Bone marrow (tissue), 2 donors: ENCODE measurements at regions not wholly inside any gene's neighbourhood (a gene's known extent, or its start where the extent isn't known, plus 50 kb on each side); places are given as distances from the start of the nearest gene placed in this dataset.

ENCODE experiments used
- DNase-seq, 2 donors: peaks; one replicate each; lab custom pipeline; 2025; lab: John Stamatoyannopoulos, UW

DNA sequence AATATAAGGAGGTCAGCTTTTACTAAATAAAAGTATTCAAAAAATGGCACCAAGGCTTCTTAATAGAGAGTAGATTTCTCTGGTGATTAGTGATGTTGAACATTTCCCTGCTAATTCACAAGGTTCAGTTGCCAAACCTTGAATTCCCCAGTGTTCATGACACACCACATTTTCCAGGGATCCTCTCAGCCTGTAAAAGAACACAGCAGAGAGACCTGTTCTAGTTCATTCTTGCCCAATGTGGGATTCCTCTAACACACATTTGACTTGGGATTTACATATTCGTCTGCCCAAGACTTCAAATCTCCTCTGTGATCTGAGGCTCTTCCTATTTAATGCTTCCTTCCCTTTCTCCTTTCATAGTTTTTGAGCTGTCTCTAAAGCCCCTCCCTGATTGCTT is 273.2 kb upstream of the CDH9 start:
- no peak for DNase-seq

DNA sequence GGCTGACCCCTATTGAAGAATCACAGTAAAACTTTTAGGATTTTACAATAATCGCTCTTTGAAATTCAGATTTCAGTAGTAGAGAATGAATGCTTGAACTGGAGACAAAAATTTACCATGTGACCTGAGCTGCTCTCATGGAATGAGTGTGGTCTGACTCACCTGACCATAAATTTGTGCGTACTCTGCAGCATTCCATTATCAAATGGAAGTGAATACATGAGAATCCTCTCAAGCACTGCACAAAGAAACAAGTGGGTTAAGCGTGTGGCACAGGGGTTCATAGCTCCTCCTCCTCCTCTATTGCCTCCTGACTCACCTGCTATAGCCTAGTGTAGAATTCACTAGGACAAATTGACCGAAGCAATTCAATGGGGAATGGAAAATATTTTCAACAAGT is 269.8 kb upstream of the CDH9 start:
- no peak for DNase-seq

DNA sequence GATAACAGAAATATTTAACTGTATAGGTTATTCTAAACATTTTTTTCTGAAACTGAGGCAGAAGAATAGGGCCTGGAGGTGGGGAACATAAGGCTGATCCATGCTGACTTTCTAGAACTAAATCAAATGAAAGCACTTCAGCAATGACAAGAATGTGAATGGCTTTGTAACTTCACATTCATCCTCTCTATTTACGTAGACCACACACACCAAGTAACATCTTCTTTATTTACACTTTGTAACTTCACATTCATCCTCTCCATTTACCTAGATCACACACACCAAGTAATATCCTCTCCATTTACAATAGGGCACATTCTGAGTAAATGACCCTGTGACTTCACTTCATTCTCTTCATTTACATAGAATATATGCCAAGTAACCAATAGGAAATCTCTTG is 251.8 kb upstream of the CDH9 start:
- DNase-seq: no peak

DNA sequence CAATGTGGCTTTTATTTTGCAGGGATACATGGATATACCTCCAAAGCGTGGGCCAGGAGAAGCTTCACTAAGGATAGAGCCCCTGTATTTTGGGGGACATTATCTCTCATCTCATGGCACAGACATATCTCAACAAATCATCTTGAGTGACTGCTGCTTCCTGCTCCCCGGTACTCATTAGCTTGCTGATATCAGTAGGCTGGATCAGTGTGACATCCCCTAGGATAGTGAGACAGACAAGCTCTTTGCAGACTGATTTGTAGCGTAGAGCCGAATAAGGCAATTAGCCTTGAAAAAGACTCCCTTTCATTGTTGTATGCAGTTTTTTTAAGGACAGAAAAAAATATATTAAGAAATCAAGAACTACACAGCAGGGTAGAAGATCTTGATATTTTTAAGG is 237.7 kb upstream of the CDH9 start:
- DNase-seq: no peak

DNA sequence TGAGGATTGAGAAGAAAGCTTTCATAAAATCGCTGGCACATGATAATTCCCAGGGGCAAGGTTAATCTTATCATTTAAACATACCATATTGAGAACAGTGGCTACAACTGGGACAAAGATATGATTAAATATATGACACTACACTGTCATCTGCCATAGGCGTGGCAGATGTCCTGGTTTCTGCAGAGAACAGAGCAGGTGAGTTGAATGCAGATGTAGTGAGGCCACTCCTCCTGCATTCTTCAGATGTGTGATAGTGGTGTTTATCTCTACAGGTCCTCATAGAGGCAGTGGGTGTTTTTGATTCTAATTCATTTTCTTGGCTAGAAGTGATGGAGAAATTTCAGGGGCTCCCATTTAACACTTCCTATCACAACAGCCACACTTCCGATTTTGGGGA is 237.0 kb upstream of the CDH9 start:
- no peak for DNase-seq

DNA sequence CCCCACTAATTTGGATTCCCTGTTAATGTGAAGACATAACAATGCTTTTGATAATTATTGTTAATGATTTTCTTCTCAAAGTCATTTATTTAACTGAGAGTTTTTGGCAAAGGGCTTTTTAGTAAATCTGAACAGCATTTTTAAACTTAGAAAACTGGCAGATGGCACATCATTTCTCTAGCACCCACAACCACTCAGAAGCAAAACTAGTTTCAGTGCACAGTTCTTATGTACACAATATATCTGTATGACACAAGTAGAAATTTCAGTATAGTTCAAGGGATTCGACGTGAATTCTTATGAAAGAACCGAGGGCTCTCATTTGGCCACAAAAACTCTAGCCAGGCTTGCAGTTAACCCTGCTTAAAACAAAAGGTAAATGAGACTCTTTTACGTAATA is 231.4 kb upstream of the CDH9 start:
- DNase-seq: no peak

DNA sequence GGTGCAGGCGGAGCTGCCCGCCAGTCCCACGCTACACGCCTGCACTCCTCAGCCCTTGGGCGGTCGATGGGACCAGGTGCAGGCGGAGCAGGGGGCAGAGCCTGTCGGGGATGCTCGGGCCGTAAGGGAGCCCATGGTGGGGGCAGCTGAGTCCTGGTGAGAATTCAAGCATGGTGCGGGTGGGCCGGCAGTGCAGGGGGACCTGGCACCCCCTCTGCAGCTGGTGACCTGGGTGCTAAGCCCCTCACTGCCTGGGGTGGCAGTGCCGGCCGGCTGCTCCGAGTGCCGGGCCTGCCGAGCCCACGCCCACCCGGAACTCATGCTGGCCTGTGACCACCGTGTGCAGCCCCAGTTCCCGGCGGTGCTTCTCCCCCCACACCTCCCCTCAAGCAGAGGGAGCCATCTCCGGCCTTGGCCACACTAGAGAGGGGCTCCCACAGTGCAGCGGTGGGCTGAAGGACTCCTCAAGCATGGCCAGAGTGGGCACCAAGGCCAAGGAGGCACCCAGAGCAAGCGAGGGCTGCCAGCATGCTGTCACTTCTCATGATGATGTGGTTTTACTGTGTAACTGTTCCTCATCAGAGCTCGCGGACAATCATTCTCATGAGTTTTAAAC is 228.9 kb upstream of the CDH9 start:
- no peak for DNase-seq

DNA sequence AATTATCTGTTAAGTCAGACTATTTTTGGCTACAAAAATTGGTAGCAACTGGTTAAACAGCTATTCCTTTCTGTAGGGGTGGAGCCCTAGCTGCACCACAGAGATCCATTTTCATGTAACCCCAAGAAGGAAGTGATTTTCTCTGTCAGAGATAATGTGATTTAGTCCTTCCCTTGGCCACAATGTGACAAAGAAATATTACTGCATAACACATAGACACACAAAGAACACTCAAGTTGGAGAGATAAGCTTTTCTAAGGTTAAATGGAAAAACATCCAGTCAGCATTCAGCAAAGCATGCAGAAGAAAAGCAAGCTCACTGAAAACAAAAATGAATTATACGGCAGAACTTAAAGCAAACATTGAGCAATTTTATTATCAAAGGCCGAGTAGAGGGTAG is 227.8 kb upstream of the CDH9 start:
- no peak for DNase-seq

DNA sequence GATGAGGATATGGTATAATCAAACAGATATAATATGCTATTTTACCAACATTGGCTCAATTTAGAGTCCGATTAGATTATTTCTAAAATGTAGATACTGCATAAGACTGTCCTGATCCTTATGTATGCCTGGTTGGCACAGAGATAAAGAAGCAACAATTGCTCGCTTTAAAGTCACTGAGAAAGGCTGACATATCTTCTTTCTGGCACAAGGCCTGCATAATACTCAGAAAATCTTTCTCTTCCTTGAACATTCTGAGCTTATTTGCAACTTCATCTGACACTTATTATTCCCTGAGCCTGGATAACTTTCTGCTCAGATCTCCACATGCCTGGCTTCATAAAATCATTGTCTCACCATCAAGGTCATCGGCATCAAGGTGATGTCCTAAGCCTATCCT is 219.3 kb upstream of the CDH9 start:
- DNase-seq: no peak

DNA sequence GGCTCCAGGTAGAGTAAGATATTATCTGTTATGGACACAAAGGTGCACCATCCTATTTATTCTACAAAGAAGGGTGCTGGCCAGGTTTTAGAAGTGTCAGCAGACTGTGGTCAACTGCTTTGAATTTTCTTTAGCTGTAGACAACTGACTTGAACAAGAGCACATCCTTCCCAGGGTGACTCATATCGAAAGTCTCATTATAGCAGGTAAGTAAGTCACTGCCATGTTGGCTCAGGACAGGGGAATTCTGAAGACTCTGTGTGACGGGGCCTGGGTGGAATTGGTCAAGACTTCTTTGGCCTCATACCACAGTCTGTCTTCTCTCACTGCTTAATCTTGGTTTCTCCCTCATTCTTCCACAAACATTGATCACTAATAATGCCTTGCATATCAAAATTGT is 214.5 kb upstream of the CDH9 start:
- no peak for DNase-seq

DNA sequence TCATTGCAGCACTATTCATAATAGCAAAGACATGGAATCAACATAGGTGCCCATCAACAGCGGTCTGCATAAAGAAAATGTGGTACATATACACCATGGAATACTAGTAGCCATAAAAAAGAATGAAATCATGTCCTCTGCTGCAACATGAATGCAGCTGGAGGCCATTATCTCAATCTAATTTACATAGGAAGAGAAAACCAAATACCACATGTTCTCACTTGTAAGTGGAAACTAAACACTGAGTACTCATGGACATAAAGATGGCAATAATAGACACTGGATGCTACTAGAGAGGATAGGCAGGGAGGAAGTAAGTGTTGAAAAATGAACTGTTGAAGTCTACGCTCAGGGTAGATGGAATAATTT is 203.9 kb upstream of the CDH9 start:
- no peak for DNase-seq

DNA sequence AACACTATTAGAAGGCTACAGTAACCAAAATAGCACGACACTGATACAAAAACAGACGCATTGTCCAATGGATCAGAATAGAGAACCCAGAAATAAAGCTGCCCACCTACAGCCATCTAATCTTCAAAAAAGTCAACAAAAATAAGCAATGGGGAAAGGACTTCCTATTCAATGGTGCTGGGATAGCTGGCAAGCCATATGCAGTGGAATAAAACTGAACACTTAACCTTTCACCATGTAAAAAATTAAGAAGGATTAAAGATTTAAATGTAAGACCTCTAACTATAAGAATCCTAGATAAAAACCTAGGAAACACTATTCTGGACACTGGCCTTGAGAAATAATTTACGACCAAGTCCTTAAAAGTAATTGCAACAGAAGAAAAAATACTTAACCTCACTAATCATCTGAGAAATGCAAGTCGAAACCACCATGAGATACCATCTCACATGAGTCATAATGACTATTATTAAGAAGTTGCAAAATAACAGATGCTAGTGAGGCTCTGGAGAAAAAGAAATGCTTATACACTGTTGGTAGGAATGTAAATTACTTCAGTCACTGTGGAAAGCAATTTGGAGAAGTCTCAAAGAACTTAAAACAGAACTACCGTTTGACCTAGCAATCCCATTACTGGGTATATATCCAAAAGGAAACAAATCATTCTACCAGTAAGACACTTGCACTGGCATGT is 203.3 kb upstream of the CDH9 start:
- no peak for DNase-seq

DNA sequence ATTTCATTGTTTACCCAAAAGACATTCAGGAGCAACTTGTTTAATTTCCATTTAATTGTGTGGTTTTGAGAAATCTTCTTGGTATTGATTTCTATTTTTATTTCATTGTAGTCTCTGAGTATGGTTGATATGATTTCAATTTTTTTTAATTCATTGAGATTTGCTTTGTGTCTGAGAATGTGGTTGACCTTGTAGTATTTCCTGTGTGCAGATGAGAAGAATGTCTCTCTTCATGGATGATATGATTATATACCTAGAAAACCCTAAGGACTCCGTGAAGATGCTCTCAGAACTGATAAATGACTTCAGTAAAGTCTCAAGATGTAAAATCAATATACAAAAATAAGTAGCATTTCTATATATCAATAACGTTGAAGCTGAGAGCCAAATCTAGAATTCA is 202.4 kb upstream of the CDH9 start:
- no peak for DNase-seq

DNA sequence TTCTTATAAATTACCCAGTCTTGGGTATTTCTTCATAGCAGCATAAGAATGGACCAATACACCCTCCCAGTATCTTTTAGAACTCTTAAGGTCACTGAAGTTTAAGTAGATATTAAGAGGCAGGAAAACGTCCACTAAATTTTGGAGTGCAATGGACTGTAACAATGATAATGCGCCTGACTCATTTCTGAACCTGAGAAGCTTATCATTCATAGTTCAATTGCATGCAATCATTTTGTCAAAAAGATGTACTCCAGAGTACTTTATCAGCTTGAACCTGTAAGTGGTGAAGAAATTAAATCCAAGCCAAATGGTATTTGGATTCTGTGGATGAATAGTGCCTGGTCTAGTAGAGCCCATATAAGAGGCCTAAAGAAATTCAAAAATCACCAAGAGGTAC is 196.5 kb upstream of the CDH9 start:
- DNase-seq: no peak

DNA sequence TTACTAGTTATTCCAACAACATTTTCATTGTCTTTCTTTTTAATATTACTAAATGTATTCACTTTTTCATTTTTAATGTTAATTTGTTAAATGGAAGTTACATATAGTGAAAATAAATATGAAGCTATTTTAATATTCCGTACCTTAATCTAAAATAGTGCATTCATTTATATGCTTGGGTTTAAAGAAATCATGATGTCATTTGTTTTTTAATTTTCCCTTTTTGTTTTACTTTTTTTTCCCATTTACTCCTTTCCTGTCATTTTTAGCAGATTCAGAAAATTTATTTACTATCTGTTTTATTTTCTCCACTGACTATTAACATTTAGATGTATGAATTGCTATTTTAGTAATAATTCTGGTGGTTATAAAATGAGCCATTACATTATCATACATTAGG is 183.0 kb upstream of the CDH9 start:
- DNase-seq: no peak

DNA sequence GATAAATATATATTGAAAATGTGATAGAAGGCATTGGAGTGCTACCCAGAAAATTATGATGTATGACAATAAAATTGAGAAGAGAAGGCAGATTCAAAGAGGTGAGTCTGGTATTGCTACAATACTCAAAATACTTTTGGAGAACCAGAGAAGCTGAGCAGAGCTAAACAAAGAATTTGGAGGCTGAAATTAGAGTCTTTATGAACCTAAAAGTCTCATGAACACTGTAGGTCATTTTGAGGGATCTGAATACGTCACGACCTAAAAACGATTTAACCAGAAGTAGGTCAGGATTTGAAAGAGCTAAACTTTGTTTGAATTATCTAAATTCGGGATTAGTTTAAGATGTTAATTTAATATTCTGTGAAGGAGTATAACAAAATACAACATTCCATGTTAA is 182.4 kb upstream of the CDH9 start:
- no peak for DNase-seq

DNA sequence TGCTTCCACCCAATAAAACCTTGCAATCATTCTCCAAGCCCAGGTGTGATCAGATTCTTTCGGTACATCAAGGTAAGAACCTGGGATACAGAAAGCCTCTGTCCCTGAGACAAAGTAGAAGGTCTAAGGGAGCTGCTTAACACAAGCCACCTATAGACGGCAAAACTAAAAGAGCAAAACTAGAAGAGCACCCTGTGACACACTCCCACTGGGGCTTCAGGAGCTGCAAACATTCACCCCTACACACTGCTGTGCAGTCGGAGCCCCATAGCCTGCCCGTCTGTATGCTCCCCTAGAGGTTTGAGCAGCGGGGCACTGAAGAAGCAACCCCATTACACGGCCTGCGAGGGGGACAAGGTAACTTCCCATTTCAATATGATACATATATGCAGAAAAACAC is 179.6 kb upstream of the CDH9 start:
- DNase-seq: no peak

DNA sequence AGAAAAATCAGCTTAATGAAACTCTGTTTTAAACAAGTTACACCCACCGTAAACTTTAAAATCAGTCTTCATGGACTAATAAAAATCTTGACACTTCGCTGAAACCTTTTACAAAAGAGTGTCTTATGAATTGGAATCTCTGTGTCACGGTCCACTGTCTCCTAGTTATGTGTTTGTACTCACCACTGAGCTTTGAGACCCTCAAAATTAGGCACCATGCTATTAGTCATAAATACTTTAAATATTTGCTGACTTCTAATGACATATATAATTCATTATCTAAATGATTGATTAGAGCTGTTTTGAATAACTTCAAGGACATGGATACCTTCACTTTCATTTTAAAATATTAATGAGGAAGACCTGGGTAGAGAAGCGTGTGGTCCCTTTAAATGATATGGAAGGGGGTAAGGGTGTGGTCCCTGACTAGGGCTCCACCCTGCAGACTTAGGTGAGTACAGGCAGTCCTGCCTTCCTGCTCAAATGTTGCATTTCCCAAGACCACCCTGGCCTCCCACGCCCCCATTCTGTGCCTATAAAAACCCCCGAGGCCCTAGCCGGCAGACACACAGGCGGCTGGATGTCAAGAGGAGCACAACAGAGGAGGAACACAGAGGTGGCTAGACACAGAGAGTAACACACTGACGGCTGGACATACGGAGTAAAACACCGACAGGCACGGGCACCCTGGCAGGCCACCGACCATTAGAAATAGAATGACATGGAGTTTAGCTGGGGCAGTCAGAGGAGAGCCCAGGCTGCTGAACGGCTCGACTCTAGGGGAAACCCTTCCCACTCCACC is 179.0 kb upstream of the CDH9 start:
- no peak for DNase-seq

DNA sequence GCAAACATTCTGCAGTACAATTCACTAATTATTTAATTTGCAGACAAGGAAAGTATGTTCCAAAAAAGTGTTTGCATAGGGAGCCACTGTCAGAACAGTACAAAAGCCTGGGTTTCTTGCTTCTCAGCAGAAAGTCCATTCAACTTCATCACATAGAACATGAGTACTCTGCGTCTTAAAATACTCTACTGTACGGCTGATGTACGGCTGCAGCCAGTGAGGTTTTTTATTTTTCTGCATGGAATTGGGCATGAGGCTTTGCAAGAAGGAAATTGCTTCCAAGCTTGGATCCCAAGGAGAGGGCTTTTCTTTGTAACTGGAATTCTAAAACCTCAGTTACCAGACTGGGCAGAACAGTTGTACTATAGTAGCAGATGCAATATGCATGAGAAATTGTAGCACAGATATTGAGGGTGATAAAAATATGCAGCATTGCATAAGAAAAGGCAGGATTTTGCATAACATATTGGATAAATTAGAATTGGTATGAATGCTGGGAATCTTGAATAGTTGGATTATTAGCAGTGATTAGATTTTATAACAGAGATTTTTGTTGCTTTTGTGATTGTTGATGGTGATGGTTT is 178.1 kb upstream of the CDH9 start:
- no peak for DNase-seq

DNA sequence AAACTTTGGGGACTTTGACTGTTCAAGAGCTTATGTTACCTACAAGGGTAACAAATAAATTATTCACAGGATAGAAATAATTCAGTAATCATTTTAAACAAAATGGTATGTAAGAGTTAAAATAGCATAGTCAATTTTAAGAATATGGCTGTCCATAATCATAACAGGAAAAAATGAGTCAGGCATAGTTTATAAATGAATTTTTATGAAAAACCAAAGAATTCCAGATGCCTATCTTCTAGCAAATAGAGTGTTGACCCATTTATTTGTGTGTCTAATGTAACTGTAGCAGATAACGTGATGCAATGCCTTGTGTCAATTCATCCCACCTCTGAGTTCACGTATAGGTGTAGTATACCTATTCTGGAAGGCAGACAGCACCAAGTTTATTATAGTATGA is 169.7 kb upstream of the CDH9 start:
- DNase-seq: no peak

DNA sequence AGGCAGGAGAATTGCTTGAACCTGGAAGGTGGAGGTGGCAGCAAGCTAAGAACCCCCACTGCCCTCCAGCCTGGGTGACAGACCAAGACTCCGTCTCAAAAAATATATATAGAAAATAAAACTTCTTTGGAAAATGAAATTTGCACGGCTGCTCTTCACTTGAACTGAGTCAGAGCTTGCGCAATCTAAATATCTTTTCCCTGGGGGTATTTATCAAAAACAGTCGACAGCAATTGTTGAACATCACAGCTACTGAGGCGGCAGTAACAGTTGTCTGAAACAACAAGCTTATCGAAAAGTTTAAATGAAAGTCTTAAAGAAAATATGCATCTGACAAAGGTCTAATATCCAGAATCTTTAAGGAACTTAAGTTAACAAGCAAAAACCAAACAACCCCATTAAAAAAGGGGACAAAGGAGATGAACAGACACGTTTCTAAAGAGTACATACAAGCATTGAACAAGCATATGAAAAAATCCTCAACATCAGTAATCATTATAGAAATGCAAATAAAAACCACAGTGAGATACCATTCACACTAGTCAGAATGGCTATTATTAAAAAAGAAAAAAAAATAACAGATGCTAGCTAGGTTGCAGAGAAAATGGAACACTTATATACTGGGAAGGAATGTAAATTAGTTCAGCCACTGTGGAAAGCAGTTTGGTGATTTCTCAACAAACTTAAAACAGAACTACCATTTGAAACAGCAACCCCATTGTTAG is 153.6 kb upstream of the CDH9 start:
- DNase-seq: no peak

DNA sequence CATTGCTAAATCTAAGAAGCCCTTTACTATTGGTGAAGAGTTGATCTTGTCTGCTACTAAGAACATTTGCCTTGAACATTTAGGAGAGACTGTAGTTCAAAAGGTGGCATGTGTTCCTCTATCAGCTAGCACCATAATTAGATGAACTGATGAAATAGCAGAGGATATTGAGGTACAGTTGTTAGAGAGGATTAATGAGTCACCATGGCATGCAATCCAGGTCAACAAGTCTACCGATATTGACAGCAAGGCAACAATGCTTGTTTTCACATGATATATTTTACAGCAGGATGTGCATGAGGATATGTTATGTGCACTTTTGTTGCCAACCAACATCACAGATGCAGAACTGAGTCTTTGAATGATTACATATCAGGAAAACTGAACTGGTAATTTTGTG is 134.3 kb upstream of the CDH9 start:
- DNase-seq: no peak
